ENCODE measurements at regions not wholly inside any gene's neighbourhood (a gene's known extent, or its start where the extent isn't known, plus 50 kb on each side); places are given as distances from the start of the nearest gene placed in this dataset.

DNA sequence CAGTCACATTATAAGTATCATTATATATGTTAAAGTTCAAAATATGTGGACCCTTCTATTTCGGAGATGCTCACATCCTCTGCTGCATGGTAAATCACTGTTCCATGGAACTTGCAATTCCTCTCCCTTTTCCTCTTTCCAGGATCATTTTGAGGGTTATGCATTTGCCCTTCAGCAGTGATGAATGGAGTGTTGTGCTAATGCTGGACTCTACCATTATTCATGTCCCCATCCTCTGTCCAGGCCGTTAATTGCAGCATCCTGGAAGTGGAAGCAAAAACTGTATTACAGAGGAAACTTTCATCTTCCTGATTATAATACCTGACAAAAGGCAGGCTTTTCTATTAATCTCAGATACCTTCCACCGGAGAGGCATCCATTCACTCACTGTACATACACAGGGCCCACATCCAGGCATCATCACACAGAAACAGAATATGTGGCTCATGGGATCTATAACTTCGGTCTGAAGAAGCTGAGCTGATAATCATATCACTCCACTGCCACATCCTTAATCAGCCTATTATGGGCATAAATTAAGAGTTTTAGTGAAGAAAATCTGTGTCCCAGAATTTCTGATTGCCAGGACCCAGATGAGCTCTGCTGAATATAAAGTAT lies 65.0 kb upstream of the ACO1 start:
- Mint-ChIP-seq H3K4me3 (no peak overlapping the region), H3K9me3 (peaks cover 10 to 20% of the 10 kb centered on the region in 2 experiments; a peak in 4 of 5 replicates), H3K27ac (no peak overlapping the region), H3K4me1 (peaks cover 0 to 7% of the 10 kb centered on the region in 2 experiments; a peak in 1 of 4 replicates), H3K36me3 (ENCODE audit: insufficient read depth in 1 of 3, low read depth in 3 of 3) (peaks cover 0 to 16% (median 14%) of the 10 kb centered on the region in 3 experiments; a peak in 5 of 7 replicates), H3K27me3 (ENCODE audit: low read depth) (no peaks in the 10 kb centered on the region)
- no peak overlapping the region for H2BK120ac ChIP-seq (ENCODE audit: low read depth, low read length, poor library complexity, severe bottlenecking)
- H3K23ac ChIP-seq (ENCODE audit: insufficient read length, low read depth, low read length): no peak overlapping the region
- H3K4me1 ChIP-seq (ENCODE audit: insufficient read depth, low read length): no peaks in the 10 kb centered on the region
- H2BK5ac ChIP-seq (ENCODE audit: insufficient read length, low read length): no peak overlapping the region
- H2BK12ac ChIP-seq (ENCODE audit: insufficient read length, low read depth, low read length): no peak overlapping the region
- no peak overlapping the region for H4K91ac ChIP-seq (ENCODE audit: insufficient read length, low read depth, low read length)
- no peak overlapping the region for H3K27ac ChIP-seq (ENCODE audit: insufficient read length, low read depth, low read length)
- peaks cover 5% of the 10 kb centered on the region for H3K9me3 ChIP-seq (ENCODE audit: control insufficient read depth, low read depth, low read length)
- no peak for DNase-seq
- no peak overlapping the region for H4K5ac ChIP-seq (ENCODE audit: insufficient read length, low read depth, low read length)
- H3K18ac ChIP-seq (ENCODE audit: insufficient read length, low read depth, low read length): no peak overlapping the region
- no peak overlapping the region for H3T11ph ChIP-seq (ENCODE audit: low read length)
- H4K8ac ChIP-seq (replicated peaks; ENCODE audit: insufficient read length, low read depth, low read length): no peak overlapping the region
- no peak overlapping the region for H3K56ac ChIP-seq (ENCODE audit: insufficient read length, low read depth, low read length)
- WGBS (ENCODE audit: extremely low coverage, insufficient read length, low lambda C conversion rate): no CpG with 5 or more reads among the region's 4 CpGs
- H3K4ac ChIP-seq (ENCODE audit: low read depth, low read length): no peak overlapping the region
- H4K20me1 ChIP-seq (ENCODE audit: control insufficient read depth, insufficient read depth, insufficient read length): no peaks in the 10 kb centered on the region
- H3K9ac ChIP-seq (ENCODE audit: extremely low read depth, insufficient read length, low read length): no peak overlapping the region
- H3K14ac ChIP-seq (ENCODE audit: insufficient read depth, low read length): no peak overlapping the region
- TF ChIP-seq CTCF (conservative IDR thresholded peaks at IDR 0.05): no peak
- no peaks in the 10 kb centered on the region for H3K79me1 ChIP-seq (ENCODE audit: insufficient read depth, low read depth, low read length, poor library complexity, severe bottlenecking)
- no peak overlapping the region for H3K4me2 ChIP-seq (ENCODE audit: insufficient read depth, insufficient read length, low read length)
- no peaks in the 10 kb centered on the region for H3K23me2 ChIP-seq (ENCODE audit: insufficient read length, low read depth, low read length, poor library complexity, severe bottlenecking)
- no peak overlapping the region for H2BK15ac ChIP-seq (ENCODE audit: low read depth, low read length)
- H2AFZ ChIP-seq (ENCODE audit: low read length): no peak overlapping the region
- H3K79me2 ChIP-seq (ENCODE audit: insufficient read depth, low read length): no peaks in the 10 kb centered on the region
- H2AK5ac ChIP-seq (ENCODE audit: insufficient read length, low read length): no peak overlapping the region
- no peaks in the 10 kb centered on the region for H3K27me3 ChIP-seq (ENCODE audit: insufficient read depth, low read length)
- no peak overlapping the region for H2BK20ac ChIP-seq (ENCODE audit: low read depth, low read length, poor library complexity, severe bottlenecking)

Data from H9 (cell line).